ENCODE measurements at regions not wholly inside any gene's neighbourhood (a gene's known extent, or its start where the extent isn't known, plus 50 kb on each side); places are given as distances from the start of the nearest gene placed in this dataset.

DNA sequence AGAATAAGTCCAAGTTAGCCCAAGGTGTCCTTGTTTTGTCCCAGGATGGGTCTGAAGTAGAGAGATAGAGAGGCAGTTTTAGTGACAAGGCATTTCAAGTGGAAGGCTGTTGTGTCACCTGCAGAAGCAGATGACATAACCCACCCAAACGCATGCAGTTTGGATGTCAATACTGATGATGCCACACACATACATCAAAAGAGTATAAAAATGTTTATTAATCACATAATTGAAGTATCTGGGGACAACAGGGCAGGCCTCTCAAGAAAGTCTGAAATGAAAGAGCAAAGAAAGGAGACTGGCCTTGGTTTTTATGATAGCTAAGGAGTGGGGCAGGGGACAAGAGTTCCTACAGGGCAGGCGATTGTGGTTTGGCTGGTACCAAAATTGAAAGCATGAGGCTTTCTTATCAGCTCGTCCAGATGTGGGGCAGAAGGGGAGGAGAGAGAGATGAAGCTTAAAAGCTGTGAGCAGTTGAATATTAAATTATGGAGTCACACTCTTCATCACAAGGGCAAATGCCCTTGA lies 78.4 kb upstream of the TSPAN8 start:
- DNase-seq (ENCODE audit: low read depth): no peak

DNA sequence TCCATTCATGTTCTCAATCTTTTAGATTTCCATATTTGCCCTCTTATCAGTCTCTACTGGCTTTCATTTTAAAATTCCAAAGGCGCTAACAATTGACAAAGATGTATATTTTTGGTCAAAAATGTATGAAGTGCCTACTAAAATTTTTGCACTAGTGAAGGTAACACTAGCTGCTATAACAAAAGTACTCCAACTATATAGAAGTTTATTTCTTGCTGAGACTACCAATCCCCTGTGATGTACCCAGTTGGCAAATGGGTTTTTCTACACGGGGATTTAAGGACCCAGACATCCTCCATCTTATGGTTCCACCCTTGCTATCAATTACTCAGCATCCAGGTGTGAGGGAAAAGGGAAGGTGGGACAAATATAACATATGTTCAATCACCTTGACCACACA lies 75.3 kb upstream of the TSPAN8 start:
- DNase-seq (ENCODE audit: low read depth): no peak

- DNase-seq (ENCODE audit: low read depth): no peak
Observed at GRCh38 chr12:71230542-71230941, 72.7 kb upstream of the TSPAN8 start.

DNA sequence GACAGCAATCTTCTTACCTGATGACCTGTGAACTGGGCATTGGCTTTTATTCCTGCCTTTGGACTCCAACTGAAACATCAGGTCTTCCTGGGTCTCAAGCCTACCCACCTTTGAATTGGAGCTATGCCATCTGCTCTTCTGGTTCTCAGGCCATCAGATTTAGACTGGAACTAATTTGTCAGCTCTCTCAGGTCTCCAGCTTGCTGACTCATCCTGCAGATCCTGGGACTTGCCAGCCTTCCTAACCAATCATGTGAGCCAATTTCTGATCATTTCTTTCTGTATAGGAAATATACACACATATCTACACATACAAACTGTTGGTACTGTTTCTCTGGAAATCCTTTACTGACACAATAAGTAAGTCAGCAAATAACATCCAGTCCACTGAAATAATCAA lies 65.3 kb upstream of the TSPAN8 start:
- no peak for DNase-seq (ENCODE audit: low read depth)

DNA sequence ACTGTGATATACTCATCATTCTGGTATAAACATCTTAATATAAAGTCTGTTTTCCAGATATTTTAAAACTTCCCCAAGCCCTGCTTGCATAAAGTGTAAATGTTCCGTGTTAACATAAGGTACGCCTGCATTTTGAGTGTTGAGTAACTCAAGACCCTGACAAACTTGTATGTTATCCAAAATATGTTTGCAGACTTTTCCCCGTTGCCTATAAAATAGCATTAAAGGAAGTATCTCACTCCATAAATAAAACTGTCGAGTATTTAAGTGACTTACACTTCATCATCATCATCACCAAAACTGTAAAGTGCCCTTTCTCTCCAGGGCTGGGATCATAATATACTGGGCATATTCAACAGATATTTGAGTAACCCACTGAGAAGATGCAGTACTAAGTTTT lies 64.6 kb upstream of the TSPAN8 start:
- DNase-seq (ENCODE audit: low read depth): no peak

DNA sequence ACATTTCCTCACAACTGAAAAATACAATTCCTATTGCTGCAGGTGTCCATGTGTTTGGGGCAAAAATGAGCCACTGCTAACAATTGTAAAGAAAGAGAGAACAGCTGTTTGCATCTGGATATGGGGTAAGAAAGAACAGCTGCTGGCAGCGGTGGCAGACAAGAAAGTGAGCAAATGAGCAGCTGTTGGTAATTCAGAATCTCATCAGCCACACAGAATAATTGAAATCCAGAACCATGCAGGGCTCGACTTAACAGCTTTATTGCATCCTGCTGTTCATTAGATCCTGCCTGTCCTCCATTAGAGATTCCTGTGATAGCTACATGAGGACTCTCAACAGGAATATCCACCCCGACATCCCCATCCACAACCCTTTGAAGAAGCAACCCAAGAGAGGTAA lies 62.5 kb upstream of the TSPAN8 start:
- no peak for DNase-seq (ENCODE audit: low read depth)

GRCh38 chr12:71219224-71219623 lies 61.4 kb upstream of the TSPAN8 start:
- no peak for DNase-seq (ENCODE audit: low read depth)

DNA sequence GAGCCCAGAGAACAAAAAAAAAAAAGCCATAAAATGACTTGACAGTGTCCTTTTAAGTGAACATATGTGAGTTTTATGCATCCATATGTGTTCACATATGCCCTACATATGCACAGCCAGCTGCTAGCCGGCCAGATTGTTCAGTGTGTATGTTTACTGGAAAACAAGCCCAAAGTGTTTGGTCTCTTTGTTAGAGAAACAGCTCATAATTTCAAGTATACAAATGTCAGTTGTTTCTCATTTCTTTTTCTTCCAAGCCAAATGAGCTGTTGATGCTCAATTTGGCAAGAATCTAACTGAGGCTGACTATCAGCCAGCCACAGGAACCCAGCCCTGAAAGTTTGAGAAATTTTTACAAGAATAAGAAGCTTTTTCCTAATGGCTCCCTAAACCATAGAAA lies 60.8 kb upstream of the TSPAN8 start:
- DNase-seq (ENCODE audit: low read depth): no peak

DNA sequence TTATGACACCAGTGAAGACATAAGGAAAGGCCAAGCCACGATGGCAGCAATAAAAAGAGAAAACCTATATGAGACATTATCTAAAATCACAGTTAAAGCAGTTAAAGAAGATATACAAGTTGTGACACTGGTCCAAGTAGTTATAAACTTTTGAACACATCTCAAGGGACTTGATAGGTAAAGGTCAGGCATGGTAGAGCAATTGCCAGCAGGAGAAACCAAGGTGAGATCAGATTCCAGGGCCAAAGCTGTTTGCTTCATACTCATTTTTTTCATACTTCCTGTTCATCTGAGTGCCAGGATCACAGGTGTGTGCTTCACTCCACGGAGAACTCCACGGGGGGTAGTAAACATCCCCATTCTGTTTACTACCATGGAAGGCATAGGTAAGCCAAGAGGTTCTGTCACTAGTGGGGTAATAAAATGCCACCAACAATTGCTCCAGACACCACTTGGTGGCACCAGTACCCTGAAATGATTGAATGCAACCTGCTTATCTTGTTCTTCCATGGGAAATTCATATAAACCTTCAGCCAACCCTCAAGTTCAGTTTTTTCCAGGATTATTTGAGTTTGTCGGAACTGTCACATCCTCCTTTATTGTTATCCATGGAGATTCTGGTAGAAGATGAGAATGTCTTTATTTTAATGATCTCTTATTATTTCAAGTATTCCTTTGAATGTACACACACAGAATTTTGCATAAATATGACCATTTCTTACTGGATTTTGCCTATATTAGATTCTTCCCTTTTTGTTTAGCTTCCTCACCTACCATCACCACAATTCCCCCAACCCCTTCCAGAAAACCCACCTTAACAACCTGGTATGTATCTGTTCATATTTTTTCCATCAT lies 59.2 kb upstream of the TSPAN8 start:
- no peak for DNase-seq (ENCODE audit: low read depth)

- DNase-seq (ENCODE audit: low read depth): no peak
Observed at GRCh38 chr12:71214511-71215285, 56.9 kb upstream of the TSPAN8 start.

GRCh38 chr12:71208053-71208685 lies 50.4 kb upstream of the TSPAN8 start:
- DNase-seq (ENCODE audit: low read depth): no peak
